ENCODE measurements at regions not wholly inside any gene's neighbourhood (a gene's known extent, or its start where the extent isn't known, plus 50 kb on each side); places are given as distances from the start of the nearest gene placed in this dataset.

GRCh38 chr15:69893086-69893485, 204.6 kb downstream of the TLE3 start:
- Histone ChIP-seq H3K9ac (ENCODE audit: low read length) (no peak overlapping the region), H3K36me3 (ENCODE audit: insufficient read depth, low read length) (no peaks in the 10 kb centered on the region), H3K27me3 (ENCODE audit: low read length) (no peaks in the 10 kb centered on the region), H2AFZ (ENCODE audit: low read length) (no peak overlapping the region), H3K4me2 (ENCODE audit: low read depth, low read length, poor library complexity, severe bottlenecking) (no peak overlapping the region), H3K79me2 (ENCODE audit: low read length) (no peaks in the 10 kb centered on the region), H3K27ac (ENCODE audit: low read length) (no peak overlapping the region), H3K4me3 (ENCODE audit: low read length) (no peak overlapping the region), H3K9me2 (replicated peaks; ENCODE audit: insufficient read depth, low read length) (no peaks in the 10 kb centered on the region), H4K20me1 (ENCODE audit: insufficient read depth, low read depth, low read length) (no peaks in the 10 kb centered on the region), H3K9me3 (ENCODE audit: low read length) (no peaks in the 10 kb centered on the region), H3K4me1 (ENCODE audit: low read length) (peaks cover 37% of the 10 kb centered on the region)
- DNase-seq, result no peak

GRCh38 chr15:69893863-69894262, 203.9 kb downstream of the TLE3 start:
- Histone ChIP-seq H4K20me1 (ENCODE audit: insufficient read depth, low read depth, low read length) (no peaks in the 10 kb centered on the region), H3K79me2 (ENCODE audit: low read length) (no peaks in the 10 kb centered on the region), H3K9me3 (ENCODE audit: low read length) (no peaks in the 10 kb centered on the region), H3K9me2 (replicated peaks; ENCODE audit: insufficient read depth, low read length) (no peaks in the 10 kb centered on the region), H3K4me2 (ENCODE audit: low read depth, low read length, poor library complexity, severe bottlenecking) (no peak overlapping the region), H3K4me3 (ENCODE audit: low read length) (no peak overlapping the region), H2AFZ (ENCODE audit: low read length) (no peak overlapping the region), H3K4me1 (ENCODE audit: low read length) (peaks cover 30% of the 10 kb centered on the region), H3K27ac (ENCODE audit: low read length) (no peak overlapping the region), H3K9ac (ENCODE audit: low read length) (no peak overlapping the region), H3K36me3 (ENCODE audit: insufficient read depth, low read length) (no peaks in the 10 kb centered on the region), H3K27me3 (ENCODE audit: low read length) (no peaks in the 10 kb centered on the region)
- DNase-seq, result no peak

- no peaks in the 10 kb centered on the region for H3K79me2 ChIP-seq (ENCODE audit: low read length)
- no peak for DNase-seq
- no peak overlapping the region for H3K4me3 ChIP-seq (ENCODE audit: low read length)
- no peaks in the 10 kb centered on the region for H3K36me3 ChIP-seq (ENCODE audit: insufficient read depth, low read length)
- no peak overlapping the region for H3K9ac ChIP-seq (ENCODE audit: low read length)
- H3K27ac ChIP-seq (ENCODE audit: low read length), result no peak overlapping the region
- H3K9me2 ChIP-seq (replicated peaks; ENCODE audit: insufficient read depth, low read length), result no peaks in the 10 kb centered on the region
- H3K9me3 ChIP-seq (ENCODE audit: low read length), result no peaks in the 10 kb centered on the region
- H2AFZ ChIP-seq (ENCODE audit: low read length), result no peak overlapping the region
- no peaks in the 10 kb centered on the region for H4K20me1 ChIP-seq (ENCODE audit: insufficient read depth, low read depth, low read length)
- peaks cover 16% of the 10 kb centered on the region for H3K4me1 ChIP-seq (ENCODE audit: low read length)
- no peak overlapping the region for H3K4me2 ChIP-seq (ENCODE audit: low read depth, low read length, poor library complexity, severe bottlenecking)
- H3K27me3 ChIP-seq (ENCODE audit: low read length), result no peaks in the 10 kb centered on the region
Observed at GRCh38 chr15:69895202-69895601, 202.5 kb downstream of the TLE3 start.

- Histone ChIP-seq H3K4me1 (ENCODE audit: low read length) (peaks cover 14% of the 10 kb centered on the region), H3K9me2 (replicated peaks; ENCODE audit: insufficient read depth, low read length) (no peaks in the 10 kb centered on the region), H3K36me3 (ENCODE audit: insufficient read depth, low read length) (no peaks in the 10 kb centered on the region), H3K9me3 (ENCODE audit: low read length) (no peaks in the 10 kb centered on the region), H2AFZ (ENCODE audit: low read length) (no peak overlapping the region), H4K20me1 (ENCODE audit: insufficient read depth, low read depth, low read length) (no peaks in the 10 kb centered on the region), H3K27ac (ENCODE audit: low read length) (no peak overlapping the region), H3K27me3 (ENCODE audit: low read length) (no peaks in the 10 kb centered on the region), H3K4me2 (ENCODE audit: low read depth, low read length, poor library complexity, severe bottlenecking) (no peak overlapping the region), H3K79me2 (ENCODE audit: low read length) (no peaks in the 10 kb centered on the region), H3K9ac (ENCODE audit: low read length) (no peak overlapping the region), H3K4me3 (ENCODE audit: low read length) (no peak overlapping the region)
- no peak for DNase-seq
Observed at GRCh38 chr15:69896606-69897005, 201.1 kb downstream of the TLE3 start.

GRCh38 chr15:69897061-69897460, 200.7 kb downstream of the TLE3 start:
- Histone ChIP-seq H4K20me1 (ENCODE audit: insufficient read depth, low read depth, low read length) (no peaks in the 10 kb centered on the region), H3K79me2 (ENCODE audit: low read length) (no peaks in the 10 kb centered on the region), H3K36me3 (ENCODE audit: insufficient read depth, low read length) (no peaks in the 10 kb centered on the region)

GRCh38 chr15:69897471-69898237, 200.1 kb downstream of the TLE3 start:
- DNase-seq, result no peak
- Histone ChIP-seq H2AFZ (ENCODE audit: low read length) (no peak overlapping the region), H3K36me3 (ENCODE audit: insufficient read depth, low read length) (no peaks in the 10 kb centered on the region), H3K79me2 (ENCODE audit: low read length) (no peaks in the 10 kb centered on the region), H4K20me1 (ENCODE audit: insufficient read depth, low read depth, low read length) (no peaks in the 10 kb centered on the region), H3K9ac (ENCODE audit: low read length) (no peak overlapping the region), H3K9me3 (ENCODE audit: low read length) (no peaks in the 10 kb centered on the region), H3K9me2 (replicated peaks; ENCODE audit: insufficient read depth, low read length) (no peaks in the 10 kb centered on the region), H3K4me3 (ENCODE audit: low read length) (no peak overlapping the region), H3K27me3 (ENCODE audit: low read length) (no peaks in the 10 kb centered on the region), H3K27ac (ENCODE audit: low read length) (no peak overlapping the region), H3K4me1 (ENCODE audit: low read length) (peaks cover 14% of the 10 kb centered on the region), H3K4me2 (ENCODE audit: low read depth, low read length, poor library complexity, severe bottlenecking) (no peak overlapping the region)

More at GRCh38 chr15:69897061-69897460, 200.7 kb downstream of the TLE3 start:
- Histone ChIP-seq H3K27me3 (ENCODE audit: low read length) (no peaks in the 10 kb centered on the region), H3K4me1 (ENCODE audit: low read length) (peaks cover 14% of the 10 kb centered on the region), H3K9me2 (replicated peaks; ENCODE audit: insufficient read depth, low read length) (no peaks in the 10 kb centered on the region), H3K9ac (ENCODE audit: low read length) (no peak overlapping the region), H3K4me2 (ENCODE audit: low read depth, low read length, poor library complexity, severe bottlenecking) (no peak overlapping the region), H3K9me3 (ENCODE audit: low read length) (no peaks in the 10 kb centered on the region), H3K27ac (ENCODE audit: low read length) (no peak overlapping the region), H3K4me3 (ENCODE audit: low read length) (no peak overlapping the region), H2AFZ (ENCODE audit: low read length) (no peak overlapping the region)
- DNase-seq, result no peak

- Histone ChIP-seq H3K9ac (ENCODE audit: low read length) (no peak overlapping the region), H3K36me3 (ENCODE audit: insufficient read depth, low read length) (no peaks in the 10 kb centered on the region), H2AFZ (ENCODE audit: low read length) (no peak overlapping the region), H3K27me3 (ENCODE audit: low read length) (no peaks in the 10 kb centered on the region), H3K79me2 (ENCODE audit: low read length) (no peaks in the 10 kb centered on the region), H3K4me1 (ENCODE audit: low read length) (peaks cover 13% of the 10 kb centered on the region), H3K4me3 (ENCODE audit: low read length) (no peak overlapping the region), H3K9me2 (replicated peaks; ENCODE audit: insufficient read depth, low read length) (no peaks in the 10 kb centered on the region), H3K27ac (ENCODE audit: low read length) (no peak overlapping the region), H3K4me2 (ENCODE audit: low read depth, low read length, poor library complexity, severe bottlenecking) (no peak overlapping the region), H4K20me1 (ENCODE audit: insufficient read depth, low read depth, low read length) (no peaks in the 10 kb centered on the region), H3K9me3 (ENCODE audit: low read length) (no peaks in the 10 kb centered on the region)
- DNase-seq, result no peak
Observed at GRCh38 chr15:69898243-69898642, 199.5 kb downstream of the TLE3 start.

GRCh38 chr15:69902414-69903062, 195.2 kb downstream of the TLE3 start:
- H3K79me2 ChIP-seq (ENCODE audit: low read length), result no peaks in the 10 kb centered on the region
- no peak overlapping the region for H3K9ac ChIP-seq (ENCODE audit: low read length)
- no peaks in the 10 kb centered on the region for H4K20me1 ChIP-seq (ENCODE audit: insufficient read depth, low read depth, low read length)
- H3K27me3 ChIP-seq (ENCODE audit: low read length), result no peaks in the 10 kb centered on the region
- H3K36me3 ChIP-seq (ENCODE audit: insufficient read depth, low read length), result no peaks in the 10 kb centered on the region
- no peak overlapping the region for H3K27ac ChIP-seq (ENCODE audit: low read length)
- peaks cover 22% of the 10 kb centered on the region for H3K4me1 ChIP-seq (ENCODE audit: low read length)
- no peak overlapping the region for H2AFZ ChIP-seq (ENCODE audit: low read length)
- H3K4me2 ChIP-seq (ENCODE audit: low read depth, low read length, poor library complexity, severe bottlenecking), result no peak overlapping the region
- H3K9me2 ChIP-seq (replicated peaks; ENCODE audit: insufficient read depth, low read length), result no peaks in the 10 kb centered on the region
- no peaks in the 10 kb centered on the region for H3K9me3 ChIP-seq (ENCODE audit: low read length)
- H3K4me3 ChIP-seq (ENCODE audit: low read length), result no peak overlapping the region
- DNase-seq, result no peak

Measured in Karpas-422 (cell line).